AG04449 (cell line): ENCODE measurements at regions not wholly inside any gene's neighbourhood (a gene's known extent, or its start where the extent isn't known, plus 50 kb on each side); places are given as distances from the start of the nearest gene placed in this dataset.

Experiments
- CTCF ChIA-PET: fragments of 350-600 bp; formaldehyde crosslinking; extraction: SDS; loops from one replicate; lab custom pipeline; 2021; ENCODE audit warnings: antibody characterized with exemption; lab: Yijun Ruan, JAX
- POLR2A ChIA-PET: fragments of 400-600, 350-600 bp; formaldehyde crosslinking; extraction: SDS; loops from one replicate; lab custom pipeline; 2020; ENCODE audit warnings: antibody characterized with exemption, inconsistent platforms; lab: Yijun Ruan, JAX
- DNase-seq: peaks from one replicate; pipeline ENCODE4 v3.0.0-alpha.2; 2010; ENCODE audit warnings: low read depth, low spot score
- H3K4me3 ChIP-seq: 2 replicates; pipeline ENCODE4 v1.5.1; 2011; ENCODE audit warnings: low read depth, mild to moderate bottlenecking, control low read depth, low read length
- CTCF ChIP-seq: IDR thresholded peaks from one replicate; pipeline ENCODE4 v1.5.1; 2011; ENCODE audit warnings: mild to moderate bottlenecking, moderate library complexity, low read length, control low read depth, inconsistent platforms; ENCODE audit not compliant: insufficient read depth; ENCODE audit errors: missing control alignments

GRCh38 chr9:90131568-90131967 lies 511.1 kb downstream of the DIRAS2 start:
- no peak for TF ChIP-seq CTCF
- H3K4me3 ChIP-seq, result no peak overlapping the region
- POLR2A ChIA-PET, result no interaction called here
- CTCF ChIA-PET, result interaction anchor here (0.9 to 2.3 kb wide), 2 partner anchors 9 to 11 kb away, joined by 3 to 9 read pairs; no protein-coding TSS in a partner anchor
- DNase-seq, result no peak

- ChIA-PET POLR2A (no interaction called here), CTCF (interaction anchor here (2.3 kb wide), 1 partner anchor 10 kb away, joined by 9 read pairs; no protein-coding TSS in a partner anchor)
These were observed 509.8 kb downstream of the DIRAS2 start for GRCh38 chr9:90132866-90133265.

GRCh38 chr9:90137801-90138200 lies 504.8 kb downstream of the DIRAS2 start:
- ChIA-PET POLR2A (no interaction called here), CTCF (no interaction called here)
- no peak for TF ChIP-seq CTCF
- H3K4me3 ChIP-seq, result no peak overlapping the region
- no peak for DNase-seq

More at GRCh38 chr9:90132866-90133265, 509.8 kb downstream of the DIRAS2 start:
- no peak for TF ChIP-seq CTCF
- DNase-seq, result no peak
- no peak overlapping the region for H3K4me3 ChIP-seq

GRCh38 chr9:90140131-90140818 lies 502.3 kb downstream of the DIRAS2 start:
- POLR2A ChIA-PET, result no interaction called here
- H3K4me3 ChIP-seq, result no peak overlapping the region
- no peak for TF ChIP-seq CTCF
- CTCF ChIA-PET, result interaction anchor here (0.8 to 5.0 kb wide), 5 partner anchors 9 to 730 kb away, joined by 3 to 54 read pairs (median 6); no protein-coding TSS in a partner anchor
- DNase-seq, result no peak

- TF ChIP-seq CTCF, result peak; percentile 30
- ChIA-PET POLR2A (no interaction called here), CTCF (interaction anchor here (0.8 to 5.0 kb wide), 6 partner anchors 9 to 729 kb away, joined by 3 to 54 read pairs (median 4); no protein-coding TSS in a partner anchor)
- DNase-seq, result no peak
- H3K4me3 ChIP-seq, result no peak overlapping the region
These were observed 500.9 kb downstream of the DIRAS2 start for GRCh38 chr9:90141723-90142122.

GRCh38 chr9:90142580-90142979 lies 500.0 kb downstream of the DIRAS2 start:
- no peak overlapping the region for H3K4me3 ChIP-seq
- POLR2A ChIA-PET, result no interaction called here
- CTCF ChIA-PET, result interaction anchor here (1.0 to 5.0 kb wide), 7 partner anchors 10 to 748 kb away, joined by 3 to 54 read pairs (median 4); no protein-coding TSS in a partner anchor
- no peak for DNase-seq
- TF ChIP-seq CTCF, result peak; percentile 21
